ENCODE measurements at regions not wholly inside any gene's neighbourhood (a gene's known extent, or its start where the extent isn't known, plus 50 kb on each side); places are given as distances from the start of the nearest gene placed in this dataset.

DNA sequence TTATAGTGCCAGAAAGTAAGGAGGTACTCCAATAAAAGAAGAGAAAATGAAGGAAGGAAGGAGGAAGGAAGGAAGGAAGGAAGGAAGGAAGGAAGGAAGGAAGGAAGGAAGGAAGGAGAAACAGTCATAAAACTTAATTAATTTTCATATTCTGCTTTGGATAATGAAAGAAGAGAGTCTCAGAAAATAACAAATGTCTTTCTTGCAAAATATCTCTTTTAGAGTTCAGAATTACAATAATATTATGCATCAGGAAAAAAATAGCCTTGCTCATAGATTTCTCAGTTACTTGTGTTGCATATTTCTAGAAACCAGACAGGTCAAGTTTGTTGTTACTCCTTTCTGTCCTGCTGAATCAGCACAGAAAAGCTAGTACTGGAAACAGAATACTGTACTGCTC is 130.1 kb upstream of the DKK2 start:
- no peak for TF ChIP-seq CTCF (IDR thresholded peaks at IDR 0.05 in 2 of 3, conservative IDR thresholded peaks at IDR 0.05 in 1 of 3; ENCODE audit: borderline replicate concordance in 1 of 3, insufficient read depth in 1 of 3, low read depth in 2 of 3, low read length in 2 of 3)
- TF ChIP-seq SIN3A (IDR thresholded peaks at IDR 0.05; ENCODE audit: low read depth): no peak
- no peak for TF ChIP-seq EZH2phosphoT487 (IDR thresholded peaks at IDR 0.05; ENCODE audit: borderline replicate concordance)
- no peak for TF ChIP-seq POLR2A (IDR thresholded peaks at IDR 0.05; ENCODE audit: borderline replicate concordance, extremely low read depth, insufficient read depth, insufficient read length)
- TF ChIP-seq, protein P1, sequence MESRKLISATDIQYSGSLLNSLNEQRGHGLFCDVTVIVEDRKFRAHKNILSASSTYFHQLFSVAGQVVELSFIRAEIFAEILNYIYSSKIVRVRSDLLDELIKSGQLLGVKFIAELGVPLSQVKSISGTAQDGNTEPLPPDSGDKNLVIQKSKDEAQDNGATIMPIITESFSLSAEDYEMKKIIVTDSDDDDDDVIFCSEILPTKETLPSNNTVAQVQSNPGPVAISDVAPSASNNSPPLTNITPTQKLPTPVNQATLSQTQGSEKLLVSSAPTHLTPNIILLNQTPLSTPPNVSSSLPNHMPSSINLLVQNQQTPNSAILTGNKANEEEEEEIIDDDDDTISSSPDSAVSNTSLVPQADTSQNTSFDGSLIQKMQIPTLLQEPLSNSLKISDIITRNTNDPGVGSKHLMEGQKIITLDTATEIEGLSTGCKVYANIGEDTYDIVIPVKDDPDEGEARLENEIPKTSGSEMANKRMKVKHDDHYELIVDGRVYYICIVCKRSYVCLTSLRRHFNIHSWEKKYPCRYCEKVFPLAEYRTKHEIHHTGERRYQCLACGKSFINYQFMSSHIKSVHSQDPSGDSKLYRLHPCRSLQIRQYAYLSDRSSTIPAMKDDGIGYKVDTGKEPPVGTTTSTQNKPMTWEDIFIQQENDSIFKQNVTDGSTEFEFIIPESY (IDR thresholded peaks at IDR 0.05; ENCODE audit: extremely low read depth, insufficient replicate concordance, low read length): no peak
- TF ChIP-seq EGR1 (IDR thresholded peaks at IDR 0.05; ENCODE audit: low read depth): no peak
- no peak for TF ChIP-seq REST (IDR thresholded peaks at IDR 0.05; ENCODE audit: low read depth)
- TF ChIP-seq SRF (IDR thresholded peaks at IDR 0.05; ENCODE audit: low read depth): no peak
- TF ChIP-seq RAD21 (IDR thresholded peaks at IDR 0.05; ENCODE audit: low read depth): no peak
- no peak for TF ChIP-seq CBX3 (IDR thresholded peaks at IDR 0.05; ENCODE audit: low read depth)
- TF ChIP-seq SP1 (IDR thresholded peaks at IDR 0.05; ENCODE audit: low read depth): no peak
- no peak for TF ChIP-seq ZNF274 (IDR thresholded peaks at IDR 0.05; ENCODE audit: low read depth, low read length)
